Stimulated activated CD8-positive, alpha-beta memory T cell treated with anti-CD3 and anti-CD28 coated beads, Interleukin-2, amount 100 ng/mL, for 1 hour (primary cell): ENCODE measurements at regions not wholly inside any gene's neighbourhood (a gene's known extent, or its start where the extent isn't known, plus 50 kb on each side); places are given as distances from the start of the nearest gene placed in this dataset.

Experiments
- DNase-seq, 2 donors: peaks; one replicate each; pipeline ENCODE4 v3.0.0-alpha.2; 2020; ENCODE audit warnings: low read depth in 2 of 2

GRCh38 chr15:62773369-62774165, 269.0 kb upstream of the TPM1 start:
- no peak for DNase-seq

DNA sequence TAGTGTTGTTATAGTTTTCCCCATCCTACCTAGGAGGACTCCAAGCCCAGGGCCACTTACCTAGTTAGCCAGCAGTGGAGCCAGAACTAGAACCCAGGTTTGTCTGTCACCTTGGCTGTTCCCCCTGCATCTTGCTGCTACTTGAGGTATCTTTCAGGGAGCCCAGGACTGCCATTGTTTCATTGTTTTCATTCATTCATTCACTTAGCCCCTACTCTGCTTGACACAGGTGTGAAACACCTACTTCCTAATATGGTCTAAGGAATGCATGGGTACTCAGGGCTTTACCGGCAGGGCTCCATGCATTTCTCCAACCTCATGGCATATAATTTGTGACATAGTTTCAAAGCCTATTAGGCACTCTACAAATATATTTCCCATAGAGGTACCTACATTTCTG, 266.6 kb upstream of the TPM1 start:
- no peak for DNase-seq

- DNase-seq, result no peak
Measured at GRCh38 chr15:62777671-62778070, 264.9 kb upstream of the TPM1 start.

GRCh38 chr15:62779036-62779770, 263.3 kb upstream of the TPM1 start:
- DNase-seq, result no peak

GRCh38 chr15:62779899-62780298, 262.6 kb upstream of the TPM1 start:
- DNase-seq, result no peak

DNA sequence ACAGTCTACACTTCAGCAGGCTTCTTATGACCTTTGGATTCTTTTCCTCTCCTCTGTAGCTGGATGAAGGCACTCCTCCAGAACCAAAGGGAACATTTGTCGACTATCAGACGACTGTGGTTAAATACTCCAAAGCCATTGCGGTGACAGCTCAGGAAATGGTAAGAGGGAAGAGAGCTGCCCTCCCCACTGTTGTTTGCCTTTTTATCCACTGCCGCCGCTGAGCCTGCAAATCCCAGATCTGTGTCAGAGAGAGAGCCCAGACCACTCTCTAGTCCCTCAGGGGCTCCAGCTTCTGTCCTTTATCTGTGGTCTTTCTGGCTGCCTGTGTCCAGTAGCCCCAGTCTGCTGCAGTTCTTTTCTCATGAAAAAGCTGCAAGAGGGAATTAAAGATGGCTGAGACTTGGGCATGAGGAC, 261.5 kb upstream of the TPM1 start:
- no peak for DNase-seq

DNA sequence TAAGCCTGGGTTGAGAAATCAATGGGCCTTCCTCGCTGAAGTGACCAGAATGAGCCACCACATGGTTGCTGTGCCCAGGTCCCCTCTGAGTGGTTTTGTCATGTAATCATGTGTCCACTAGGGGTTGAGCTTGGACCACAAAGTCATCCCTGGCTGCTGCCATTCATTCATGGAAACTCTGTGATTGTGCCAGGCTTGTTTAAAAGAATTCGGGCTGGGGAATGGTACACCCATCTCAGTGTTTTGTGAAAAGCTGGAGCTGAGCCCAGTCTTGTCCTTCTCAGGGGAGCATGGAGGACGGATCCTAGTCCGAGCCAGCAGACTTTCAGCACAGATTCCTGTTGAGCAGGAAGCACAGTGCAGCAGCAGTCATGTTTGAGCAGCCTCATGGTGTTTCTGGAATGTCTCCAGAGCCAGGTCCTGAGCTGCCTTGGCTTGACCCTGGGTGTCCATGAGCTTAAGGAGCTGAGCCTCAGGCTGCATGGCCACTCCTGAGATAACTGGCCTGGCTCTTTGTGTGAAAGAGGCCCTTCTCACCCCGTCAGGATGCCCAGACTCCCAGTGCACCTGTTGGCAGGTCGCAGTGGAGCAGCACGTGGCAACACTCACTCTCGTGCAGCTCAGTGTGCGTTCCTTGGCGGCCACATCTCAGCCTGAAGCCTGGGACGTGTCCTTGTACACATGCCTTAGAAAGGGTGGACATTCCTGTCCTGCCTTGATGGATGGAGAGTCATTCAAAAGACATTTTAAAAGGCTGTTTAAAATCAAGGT, 260.3 kb upstream of the TPM1 start:
- no peak for DNase-seq

DNA sequence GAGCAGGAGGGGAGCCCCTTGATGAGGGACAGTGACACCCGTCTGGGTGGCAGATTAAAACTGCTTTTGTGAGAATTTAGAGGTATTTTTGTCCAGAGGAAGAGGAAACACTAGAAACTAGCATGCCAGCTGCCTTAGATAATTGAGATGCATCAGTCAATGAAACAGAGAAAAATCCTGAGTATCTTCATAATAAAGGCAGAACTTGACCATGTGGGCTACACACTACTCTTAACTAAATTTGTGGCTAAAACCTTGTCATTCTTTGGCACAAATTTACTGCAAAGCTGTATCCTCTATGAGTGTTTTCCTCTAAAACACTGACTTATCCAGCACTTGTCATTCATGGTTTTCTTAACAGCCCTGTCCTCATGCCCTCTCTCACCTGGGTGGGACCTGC, 259.7 kb upstream of the TPM1 start:
- DNase-seq, result no peak

DNA sequence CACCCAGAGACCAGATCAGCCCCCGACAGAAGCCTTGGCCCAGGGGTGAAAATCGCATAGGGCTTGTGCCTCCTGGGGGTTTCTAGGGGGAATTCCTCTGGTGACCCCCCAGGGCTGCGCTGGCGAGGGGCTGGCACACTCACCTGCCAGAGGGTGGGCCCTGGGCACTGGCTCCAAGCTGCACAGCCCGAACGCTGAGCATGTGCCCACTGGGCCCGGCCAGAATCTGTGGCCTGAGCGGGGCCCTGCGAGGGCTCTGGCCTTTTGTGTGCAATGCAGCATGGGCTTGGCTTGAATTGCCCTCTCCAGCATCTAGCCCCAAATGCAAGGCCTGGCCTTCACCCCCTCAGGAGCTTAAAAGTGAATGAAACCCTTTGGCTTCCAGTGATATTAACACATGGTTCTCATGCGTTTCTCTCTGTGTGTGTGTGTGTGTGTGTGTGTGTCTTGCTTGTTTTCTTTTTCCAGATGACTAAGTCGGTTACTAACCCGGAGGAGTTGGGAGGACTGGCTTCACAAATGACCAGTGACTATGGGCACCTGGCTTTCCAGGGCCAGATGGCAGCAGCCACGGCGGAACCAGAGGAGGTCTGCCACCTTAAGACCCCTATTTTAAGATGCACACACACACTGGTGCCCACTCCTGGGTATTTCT, 259.1 kb upstream of the TPM1 start:
- DNase-seq, result no peak

DNA sequence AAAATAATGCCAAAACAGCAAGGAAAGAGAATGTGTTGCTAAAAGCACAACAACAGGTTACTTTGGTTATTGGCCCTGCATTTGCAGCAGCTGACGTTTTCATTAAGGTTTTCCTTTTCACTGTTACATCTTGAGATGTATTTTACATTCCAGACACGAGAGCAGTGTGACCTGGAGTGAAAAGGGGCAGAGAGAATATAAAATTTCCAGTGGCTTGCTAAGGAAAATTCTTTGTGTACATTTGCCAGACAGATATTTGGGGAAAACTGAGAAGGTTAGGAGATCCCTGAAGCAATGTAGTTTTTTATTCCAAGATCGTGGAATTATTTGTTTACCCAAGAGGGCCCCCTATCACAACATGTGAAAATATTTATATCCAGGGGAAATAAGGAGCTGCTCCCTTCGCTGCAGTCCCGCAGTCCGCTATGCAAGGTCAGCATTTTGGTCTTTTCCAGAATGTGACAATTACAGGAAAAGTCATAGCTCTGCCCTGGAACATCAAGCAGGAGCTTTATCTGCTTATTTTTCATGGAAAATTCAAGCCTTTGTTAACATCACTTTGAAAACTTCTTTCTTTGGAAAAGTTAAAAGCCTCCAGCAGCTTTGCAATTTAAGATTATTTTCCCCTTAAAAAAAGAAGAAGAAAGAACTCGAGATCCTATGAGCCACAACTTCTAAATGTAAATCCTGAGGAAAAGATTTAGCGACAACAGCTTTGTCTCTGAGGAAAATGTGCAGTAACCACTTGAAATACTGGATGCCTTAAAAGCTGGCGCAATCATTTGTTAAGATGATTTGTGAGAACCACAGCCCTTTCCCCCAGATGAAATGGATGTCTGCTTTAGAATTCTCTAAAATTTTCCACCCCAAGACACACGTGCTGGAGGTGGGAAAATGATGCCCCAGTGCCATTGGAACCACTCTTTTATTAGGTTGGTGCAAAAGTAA, 256.4 kb upstream of the TPM1 start:
- no peak for DNase-seq

- DNase-seq, result no peak
Measured at GRCh38 chr15:62787401-62787800, 255.1 kb upstream of the TPM1 start.

- DNase-seq, result no peak
Measured at GRCh38 chr15:62788224-62788623, 254.3 kb upstream of the TPM1 start.

DNA sequence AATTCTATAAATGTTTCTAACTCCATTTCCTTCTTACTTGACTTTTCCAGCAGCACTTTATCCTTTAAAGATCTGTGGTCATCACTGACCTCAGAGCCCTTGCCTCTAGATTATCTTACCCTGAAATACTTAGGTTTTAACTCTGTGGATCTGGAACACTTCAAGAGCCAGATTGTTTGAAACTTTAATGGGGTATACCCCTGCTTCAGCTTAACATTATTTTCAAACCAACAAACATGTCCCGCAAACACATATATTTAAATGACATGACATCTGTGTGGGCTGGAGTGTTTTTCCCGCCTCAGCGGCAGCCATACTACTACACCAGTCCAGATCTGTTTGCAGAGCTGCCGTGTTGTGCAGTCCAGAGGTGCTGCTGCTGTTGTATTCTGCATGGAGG, 252.0 kb upstream of the TPM1 start:
- no peak for DNase-seq

- no peak for DNase-seq
Measured at GRCh38 chr15:62791694-62792093, 250.9 kb upstream of the TPM1 start.

- DNase-seq, result no peak
Measured at GRCh38 chr15:62792986-62793751, 249.4 kb upstream of the TPM1 start.

GRCh38 chr15:62793752-62794144, 248.8 kb upstream of the TPM1 start:
- DNase-seq, result no peak

DNA sequence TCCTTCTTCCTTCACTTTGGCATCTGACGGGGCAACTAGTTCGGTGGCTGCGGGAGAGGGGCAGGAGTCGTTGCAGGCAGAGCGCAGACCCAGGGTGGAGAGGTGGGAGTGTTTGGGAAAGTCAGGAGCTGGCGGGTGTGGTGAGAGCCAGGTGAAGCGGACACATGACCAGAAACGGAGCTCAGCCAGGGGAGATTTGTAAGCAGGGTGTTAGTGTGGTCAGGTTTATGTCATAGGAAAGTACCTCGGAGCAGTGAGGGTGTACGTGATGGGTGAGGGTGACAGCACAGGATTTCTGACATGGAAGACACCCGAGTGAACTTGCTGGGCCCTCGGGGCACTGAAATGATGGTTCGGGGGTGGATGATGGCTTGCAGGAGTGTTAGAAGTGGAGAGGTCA, 247.4 kb upstream of the TPM1 start:
- DNase-seq, result no peak

DNA sequence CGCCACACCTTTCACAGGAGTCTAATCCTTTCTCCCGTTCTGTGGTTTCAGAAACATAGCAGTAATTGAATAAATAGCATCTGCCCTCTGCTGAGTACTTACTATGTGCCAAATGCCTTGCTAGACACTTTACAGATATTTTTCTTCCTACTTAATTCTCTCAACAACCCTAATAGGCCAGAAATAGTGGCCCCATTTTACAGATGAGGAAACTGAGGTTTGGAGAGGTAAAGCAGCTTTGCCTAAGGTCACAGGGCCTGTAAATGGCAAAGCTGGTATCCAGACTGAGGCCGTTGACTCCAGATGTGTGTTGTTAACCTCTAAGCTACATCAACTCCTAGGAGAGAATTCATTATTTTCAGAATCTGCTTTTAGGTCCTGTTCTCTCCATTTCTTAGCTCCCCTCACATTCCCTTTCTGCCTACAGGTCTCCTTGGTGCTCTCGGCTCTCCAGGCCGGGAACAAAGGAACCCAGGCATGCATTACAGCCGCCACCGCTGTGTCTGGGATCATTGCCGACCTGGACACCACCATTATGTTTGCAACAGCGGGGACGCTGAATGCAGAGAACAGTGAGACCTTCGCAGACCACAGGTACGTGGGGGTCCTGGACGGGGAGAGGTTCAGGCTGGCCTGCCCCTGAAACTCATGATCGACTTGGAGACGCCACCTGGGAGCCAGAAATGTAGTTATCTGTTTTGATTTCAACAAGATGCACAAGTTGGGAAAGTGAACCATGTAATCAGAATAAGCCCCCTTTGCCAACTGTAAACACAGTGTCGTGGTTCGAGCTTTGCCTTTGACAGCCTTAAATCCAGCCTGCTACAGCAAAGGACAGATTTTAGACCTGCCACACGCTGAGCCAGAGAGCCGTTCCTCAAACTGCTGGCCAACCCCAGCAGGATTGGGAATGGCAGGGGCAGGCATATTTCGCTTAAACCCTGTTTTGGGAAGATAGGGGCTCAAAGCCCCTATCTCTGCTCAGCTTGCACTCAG, 246.5 kb upstream of the TPM1 start:
- no peak for DNase-seq

DNA sequence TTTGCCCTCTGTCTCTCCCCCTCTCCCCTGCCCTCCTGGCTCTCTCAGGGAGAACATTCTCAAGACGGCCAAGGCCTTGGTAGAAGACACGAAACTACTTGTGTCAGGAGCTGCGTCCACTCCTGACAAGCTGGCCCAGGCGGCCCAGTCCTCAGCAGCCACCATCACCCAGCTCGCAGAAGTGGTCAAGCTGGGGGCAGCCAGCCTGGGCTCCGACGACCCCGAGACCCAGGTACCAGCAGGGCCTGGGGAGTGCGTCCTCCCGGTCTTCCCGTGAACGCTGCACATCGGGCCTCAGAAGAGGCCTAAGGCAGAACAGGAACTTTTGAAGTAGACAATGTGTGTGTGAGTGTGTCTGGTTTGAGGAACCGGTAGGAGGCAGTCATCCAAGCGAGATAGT, 245.4 kb upstream of the TPM1 start:
- DNase-seq, result no peak
